Erythroblast (primary cell): ENCODE measurements at regions not wholly inside any gene's neighbourhood (a gene's known extent, or its start where the extent isn't known, plus 50 kb on each side); places are given as distances from the start of the nearest gene placed in this dataset.

Source experiments
- DNase-seq, 2 experiments: peaks; one replicate each; lab custom pipeline; 2025; lab: John Stamatoyannopoulos, UW
- GATA1 ChIP-seq: IDR thresholded peaks from 2 replicates; pipeline ENCODE4 v1.6.1; 2011; ENCODE audit warnings: low read depth, mild to moderate bottlenecking, control low read depth, low read length, moderate library complexity
- POLR2A ChIP-seq: IDR thresholded peaks from 2 replicates; pipeline ENCODE4 v1.6.1; 2011; ENCODE audit warnings: mild to moderate bottlenecking, low read length

DNA sequence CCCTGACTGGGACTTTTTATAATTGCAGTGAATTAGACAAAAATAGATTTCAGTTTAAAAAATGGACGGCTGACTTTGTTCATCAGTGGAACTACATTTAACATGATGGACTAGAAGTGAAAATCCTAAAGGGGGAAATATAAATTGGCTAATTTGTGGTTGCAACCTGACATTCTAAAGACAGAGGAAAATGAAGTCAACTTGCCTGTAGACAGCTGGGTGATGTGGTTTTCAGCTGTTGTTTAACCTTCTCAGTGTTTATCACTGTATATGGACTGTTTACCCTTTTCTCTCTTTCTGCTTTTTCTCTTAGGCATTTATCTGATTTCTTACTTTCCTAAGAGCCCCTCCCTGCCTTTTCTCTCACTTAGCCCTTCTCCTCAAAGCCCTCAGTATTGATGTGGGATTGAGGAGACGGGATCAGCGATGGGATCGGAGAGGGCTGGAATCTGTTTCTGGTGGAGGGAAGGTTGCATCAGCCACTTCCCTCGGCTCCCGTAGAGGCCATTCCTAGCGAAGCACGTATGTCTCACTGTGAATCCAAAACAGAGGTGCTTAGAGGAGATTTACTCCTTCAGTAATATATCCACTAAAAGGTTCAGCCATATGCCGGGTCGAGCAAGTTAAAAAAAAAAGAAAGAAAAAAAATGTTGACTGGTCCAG lies 109.0 kb upstream of the KLF6 start:
- no peak for DNase-seq
- TF ChIP-seq POLR2A (no peak), GATA1 (no peak)

DNA sequence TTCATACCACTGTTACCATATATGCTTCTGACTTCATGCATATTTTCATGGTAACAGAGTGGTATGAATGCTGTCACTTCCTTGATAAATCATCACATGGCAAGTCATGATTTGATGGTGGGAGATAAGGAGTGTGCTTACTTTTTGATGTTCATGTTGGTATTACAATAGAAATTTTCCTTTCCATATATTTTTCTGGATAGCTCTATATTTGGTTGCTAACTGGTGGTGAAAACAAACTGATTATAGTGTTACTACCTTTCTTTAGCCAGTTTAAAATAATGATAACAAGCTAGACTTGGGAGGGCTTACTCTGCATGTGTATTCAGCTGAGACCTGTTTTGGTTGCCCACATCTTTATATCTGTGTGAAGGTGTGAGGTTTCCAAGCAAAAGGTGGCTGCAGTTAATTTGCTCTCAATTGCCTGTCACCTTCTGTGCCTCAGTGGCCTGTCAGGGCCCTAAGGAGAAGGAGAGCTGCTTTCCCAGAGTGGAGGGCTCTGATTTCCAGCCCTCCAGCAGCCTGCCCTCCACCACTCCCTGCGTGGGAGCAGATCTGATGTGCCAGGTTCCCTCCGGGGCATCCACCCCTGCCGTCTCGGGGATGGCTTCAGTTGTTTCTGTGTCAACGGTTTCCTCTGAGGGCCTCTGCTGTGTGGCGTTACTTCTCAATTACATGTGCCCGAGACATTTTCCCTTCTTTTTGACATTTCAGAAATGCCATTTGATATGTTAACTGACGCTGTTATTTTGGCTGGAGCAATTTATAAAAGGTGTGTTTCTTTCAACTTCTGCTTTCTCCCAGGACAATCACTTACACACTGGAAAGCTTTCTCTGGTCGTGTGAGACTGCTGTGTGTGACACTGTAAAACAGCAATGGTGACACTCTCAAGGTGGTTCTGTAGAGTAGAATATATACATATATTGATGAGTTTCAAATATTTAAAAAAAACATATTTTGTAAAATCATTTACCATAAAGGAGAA lies 107.7 kb upstream of the KLF6 start:
- TF ChIP-seq POLR2A (no peak), GATA1 (no peak)
- no peak for DNase-seq

DNA sequence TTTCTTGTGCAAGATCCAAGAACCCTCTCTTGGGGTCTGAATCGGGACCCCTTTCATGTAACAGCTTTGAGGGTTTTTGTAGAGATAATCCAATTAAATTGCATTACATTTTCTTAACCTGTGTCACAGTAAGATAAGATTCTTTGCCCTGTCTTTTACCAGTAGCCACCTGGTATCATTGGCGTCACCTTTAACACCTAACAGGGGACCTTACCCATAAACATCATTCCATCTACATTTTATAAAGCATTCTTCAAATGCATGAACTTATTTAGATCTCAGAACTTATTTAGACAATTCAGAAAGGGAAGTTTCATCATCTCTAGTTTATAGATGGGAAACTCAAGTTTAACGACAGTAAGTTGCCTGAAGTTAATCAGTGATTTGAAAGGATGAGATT lies 106.4 kb upstream of the KLF6 start:
- TF ChIP-seq POLR2A (no peak), GATA1 (no peak)
- DNase-seq, result no peak

DNA sequence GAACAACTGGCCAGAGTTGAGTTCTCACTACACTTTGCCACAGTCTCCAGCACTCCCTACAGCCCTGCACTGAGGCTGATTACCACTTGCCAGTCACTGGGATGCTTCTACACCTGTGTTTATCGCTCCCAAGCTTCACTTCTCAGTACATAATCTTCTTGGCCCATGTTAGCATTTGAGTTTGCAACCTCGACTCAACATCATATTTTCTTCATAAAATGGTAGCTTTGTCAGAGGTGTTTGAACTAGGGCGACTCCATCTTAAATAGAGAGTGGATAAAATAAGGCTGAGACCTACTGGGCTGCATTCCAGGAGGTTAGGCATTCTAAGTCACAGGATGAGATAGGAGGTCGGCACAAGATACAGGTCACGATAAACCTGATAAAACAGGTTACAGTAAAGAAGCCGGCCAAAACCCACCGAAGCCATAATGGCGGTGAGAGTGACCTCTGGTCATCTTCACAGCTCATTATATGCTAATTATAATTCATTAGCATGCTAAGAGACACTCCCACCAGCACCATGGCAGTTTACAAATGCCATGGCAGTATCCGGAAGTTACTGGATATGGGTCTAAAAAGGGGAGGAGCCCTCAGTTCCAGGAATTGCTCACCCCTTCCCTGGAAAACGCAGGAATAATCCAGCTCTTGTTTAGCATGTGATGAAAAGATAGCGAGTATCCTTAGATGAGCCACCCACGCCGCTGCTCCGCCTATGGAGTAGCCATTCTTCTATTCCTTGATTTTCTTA lies 105.8 kb upstream of the KLF6 start:
- no peak for DNase-seq
- TF ChIP-seq POLR2A (no peak), GATA1 (no peak)

DNA sequence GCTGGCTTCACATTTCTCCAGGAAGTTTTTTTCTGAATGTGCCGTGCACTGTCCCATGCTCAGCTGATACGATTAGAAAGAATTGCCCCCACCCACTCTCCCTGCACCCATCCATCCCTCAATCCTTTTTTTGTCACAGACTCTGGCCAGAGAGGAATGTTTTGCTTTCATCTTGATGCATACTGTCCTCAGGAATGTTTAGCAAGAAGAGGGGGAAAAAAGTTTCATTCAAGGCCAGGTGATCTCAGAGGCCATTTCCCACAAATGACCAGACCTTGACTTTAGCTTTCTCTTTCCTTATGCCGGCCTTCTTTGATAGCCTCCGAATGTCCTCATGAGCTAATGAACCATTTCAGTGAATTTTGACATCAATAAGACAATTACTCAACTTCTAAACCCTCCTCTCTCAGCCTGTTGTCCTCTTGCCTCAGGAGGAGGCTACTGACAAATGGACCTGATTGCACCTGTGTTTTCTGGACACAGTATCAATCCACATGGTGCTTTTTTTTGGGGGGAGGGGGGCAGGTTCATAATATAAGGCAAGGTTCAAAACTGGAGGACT lies 105.0 kb upstream of the KLF6 start:
- DNase-seq, result no peak
- no peak for TF ChIP-seq POLR2A

DNA sequence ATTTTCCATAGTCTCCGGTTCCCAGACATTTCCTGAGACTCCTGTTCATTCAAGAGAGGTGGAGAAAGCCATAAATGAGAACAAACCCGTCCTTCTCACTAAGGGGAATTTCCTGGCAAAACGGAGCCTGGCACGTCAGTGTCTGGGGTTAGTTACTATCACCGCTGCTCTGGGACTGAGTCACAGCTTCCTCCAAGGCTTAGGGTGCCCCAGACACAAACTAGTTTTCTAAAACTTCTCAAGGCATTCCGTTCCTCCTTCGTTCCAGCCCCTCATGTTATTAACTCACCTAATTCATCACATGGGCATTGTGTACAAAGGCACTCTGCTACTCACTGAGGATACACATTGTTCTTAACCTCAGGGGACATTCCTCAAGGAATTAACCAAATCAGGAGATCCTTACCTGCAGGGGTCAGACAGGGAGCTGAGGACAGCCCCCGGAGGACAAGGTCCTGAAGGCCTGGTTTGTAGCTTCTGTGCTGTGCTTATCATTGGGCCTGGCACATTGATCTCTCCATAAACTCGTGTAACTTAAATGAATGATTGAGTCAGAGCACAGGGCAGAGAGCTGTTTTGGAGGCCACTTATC lies 103.0 kb upstream of the KLF6 start:
- TF ChIP-seq GATA1, result no peak
- no peak for TF ChIP-seq POLR2A
- DNase-seq, result peak in 1 of 2 experiments; percentile 33

DNA sequence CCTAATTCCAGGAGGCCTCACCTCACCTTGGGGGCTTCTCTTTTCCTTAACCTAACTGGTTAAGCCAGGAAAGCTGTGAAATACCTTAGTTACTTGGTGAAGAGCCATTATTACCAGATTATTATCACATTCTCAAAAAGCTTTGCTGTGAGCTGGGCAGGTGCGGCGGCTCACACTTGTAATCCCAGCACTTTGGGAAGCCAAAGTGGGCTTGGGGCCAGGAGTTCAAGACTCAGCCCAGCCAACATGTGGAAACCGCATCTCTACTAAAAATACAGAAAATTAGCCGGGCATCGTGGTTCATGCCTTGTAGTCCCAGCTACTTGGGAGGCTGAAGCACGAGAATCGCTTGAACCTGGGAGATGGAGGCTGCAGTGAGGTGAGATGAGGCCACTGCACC lies 102.4 kb upstream of the KLF6 start:
- DNase-seq, result no peak
- no peak for TF ChIP-seq GATA1
- TF ChIP-seq POLR2A, result no peak

DNA sequence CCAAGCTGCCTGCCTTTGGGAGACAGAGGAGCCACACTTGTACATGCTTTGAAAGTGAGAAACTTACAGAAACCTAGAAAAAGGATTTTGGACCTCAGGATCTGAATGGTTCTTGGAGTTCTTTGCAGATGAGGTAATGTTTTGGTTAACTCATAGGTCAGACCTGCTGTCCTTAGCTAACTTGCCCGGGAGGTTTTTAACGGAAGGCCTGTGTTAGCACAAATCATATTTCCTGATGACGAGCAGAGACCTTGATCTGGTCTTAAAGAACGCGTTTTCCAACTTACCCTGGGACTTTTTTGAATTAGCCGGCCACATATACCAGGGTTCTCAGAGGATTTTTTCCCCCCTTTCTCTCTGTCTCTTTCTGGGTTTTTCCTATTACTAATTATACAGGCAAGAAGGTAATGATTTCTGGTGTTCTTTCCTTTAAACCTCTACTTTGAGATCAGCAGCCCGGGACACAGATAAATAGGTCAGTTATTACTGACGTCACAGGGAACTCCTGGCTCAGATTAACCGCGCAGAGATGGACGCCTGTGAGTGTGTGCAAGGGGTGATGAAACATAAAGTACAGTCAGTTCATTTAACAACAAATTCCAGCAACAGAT lies 101.7 kb upstream of the KLF6 start:
- TF ChIP-seq GATA1 (no peak), POLR2A (no peak)
- DNase-seq, result no peak

DNA sequence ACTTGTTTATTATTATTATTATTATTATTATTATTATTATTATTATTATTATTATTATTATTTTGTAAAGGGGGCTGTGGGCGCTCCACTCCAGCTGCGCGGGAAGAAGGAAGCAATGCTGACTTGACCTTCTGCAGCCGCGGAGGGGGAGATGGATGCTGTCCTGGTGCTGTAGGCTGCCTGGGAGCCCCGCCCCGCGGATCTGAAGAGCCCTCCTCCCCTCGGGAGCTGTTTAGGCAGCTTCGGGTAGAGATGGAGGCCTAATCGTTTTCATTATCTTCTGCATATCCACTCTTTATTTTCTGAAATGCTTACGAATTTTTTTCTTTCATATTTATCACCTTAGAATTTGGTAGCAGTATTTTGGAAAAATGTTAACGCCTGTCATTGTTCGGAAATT lies 101.2 kb upstream of the KLF6 start:
- no peak for DNase-seq
- TF ChIP-seq POLR2A (no peak), GATA1 (no peak)

DNA sequence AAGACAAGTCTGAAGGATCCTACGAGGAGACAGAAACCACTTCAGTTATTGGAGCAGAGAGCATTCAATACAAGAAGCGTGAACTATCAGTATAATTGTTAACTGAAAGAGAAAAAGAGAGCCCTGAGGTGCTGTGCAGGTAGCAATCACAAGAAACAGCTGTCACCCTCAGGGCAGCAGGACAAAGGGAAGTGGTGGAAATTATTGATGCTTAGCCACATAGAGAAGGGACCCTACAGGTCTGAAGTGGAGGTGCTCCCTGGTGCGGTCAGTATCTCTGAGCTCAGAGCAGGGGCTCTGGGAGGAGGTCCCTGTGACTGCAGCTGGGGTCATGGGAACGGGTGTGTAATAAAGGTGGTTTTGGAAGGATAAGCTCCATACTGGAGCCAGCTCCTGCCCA lies 97.8 kb upstream of the KLF6 start:
- no peak for DNase-seq
- TF ChIP-seq POLR2A (no peak), GATA1 (no peak)

DNA sequence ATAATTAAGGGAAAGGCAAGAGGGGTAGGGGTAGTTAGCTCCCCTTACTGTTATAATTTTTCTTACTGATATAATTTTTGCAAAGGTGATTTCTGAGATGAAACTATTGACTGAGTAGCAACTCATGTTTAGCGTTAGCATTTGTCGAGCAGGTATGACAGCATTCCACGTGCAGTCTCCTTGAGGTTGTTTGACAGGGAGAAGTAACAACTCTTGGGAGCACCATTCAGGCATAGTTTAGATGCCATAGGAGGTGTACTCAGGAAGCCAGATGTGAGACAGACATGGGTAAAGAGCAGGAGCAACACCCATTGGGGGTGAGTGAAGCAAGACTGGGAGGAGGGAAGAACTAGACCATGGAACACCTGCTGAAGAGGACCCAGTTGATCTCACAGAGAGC lies 96.6 kb upstream of the KLF6 start:
- no peak for TF ChIP-seq GATA1

DNA sequence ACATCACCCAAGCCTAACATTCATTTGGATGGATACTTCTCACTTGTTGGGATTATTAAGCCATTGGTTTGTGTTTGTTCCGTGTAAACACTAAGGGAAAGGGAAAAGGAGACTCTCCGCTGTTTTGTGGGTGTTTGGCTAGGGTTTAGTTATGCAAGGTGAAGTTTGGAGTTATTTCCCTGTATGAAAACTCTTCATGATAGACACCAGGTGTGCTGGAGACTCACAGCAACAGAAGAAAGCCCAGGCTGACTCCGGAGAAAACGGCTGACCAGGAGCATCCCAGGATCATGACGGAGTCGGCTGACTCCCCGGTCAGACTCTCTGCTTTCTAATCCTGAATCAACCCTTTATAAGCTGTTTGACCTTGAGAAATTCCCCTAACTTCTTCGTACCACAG lies 94.1 kb upstream of the KLF6 start:
- DNase-seq, result no peak
- TF ChIP-seq GATA1 (no peak), POLR2A (no peak)

More for the DNA sequence above, 96.6 kb upstream of the KLF6 start:
- DNase-seq, result no peak

DNA sequence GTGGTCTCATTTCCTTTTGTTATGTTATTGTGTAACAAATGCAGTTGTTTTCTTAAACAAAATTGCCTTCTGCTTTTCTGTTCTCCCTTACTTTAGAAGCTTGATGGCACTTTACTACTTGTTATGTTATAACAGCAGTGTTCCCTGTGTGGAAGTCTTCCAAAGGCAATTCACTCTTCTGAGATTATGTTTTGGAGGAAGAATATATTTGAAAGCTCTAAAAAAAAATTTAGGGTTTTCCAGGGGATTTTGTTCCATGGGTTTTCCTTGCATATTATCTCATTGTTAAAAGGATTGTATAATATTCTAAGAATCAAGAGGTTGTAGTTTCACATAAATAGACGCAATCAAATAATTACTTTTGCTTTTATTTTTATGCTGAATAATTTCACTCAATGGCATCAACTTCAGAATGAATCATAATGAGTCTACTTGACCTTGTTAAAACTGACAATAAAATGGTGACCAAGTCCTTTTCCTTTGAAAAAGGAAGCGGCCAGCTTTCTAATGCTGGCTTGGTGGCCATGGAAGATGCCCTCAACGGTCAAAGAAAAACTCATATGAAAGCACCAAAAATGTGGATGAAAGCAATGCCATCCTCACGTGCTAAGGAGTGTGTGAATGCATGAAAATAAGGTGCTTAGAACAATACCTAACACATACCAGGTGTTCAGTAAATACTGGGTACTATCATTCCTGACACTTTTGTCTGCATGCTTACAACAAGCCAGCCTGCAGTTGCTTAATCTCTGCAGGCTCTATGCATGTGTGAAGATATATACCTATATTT lies 92.4 kb upstream of the KLF6 start:
- no peak for DNase-seq
- no peak for TF ChIP-seq GATA1
- no peak for TF ChIP-seq POLR2A
